ENCODE measurements at regions not wholly inside any gene's neighbourhood (a gene's known extent, or its start where the extent isn't known, plus 50 kb on each side); places are given as distances from the start of the nearest gene placed in this dataset.

GRCh38 chr10:64503429-64503828 is 982.2 kb downstream of the REEP3 start:
- DNase-seq (ENCODE audit: low read depth), result no peak
- no peak for TF ChIP-seq CTCF (IDR thresholded peaks at IDR 0.05; ENCODE audit: control insufficient read depth, insufficient read depth, low read depth, low read length, missing control alignments)

GRCh38 chr10:64505501-64505900 is 984.3 kb downstream of the REEP3 start:
- no peak for DNase-seq (ENCODE audit: low read depth)
- TF ChIP-seq CTCF (IDR thresholded peaks at IDR 0.05; ENCODE audit: control insufficient read depth, insufficient read depth, low read depth, low read length, missing control alignments), result no peak
- no peak overlapping the region for H3K4me3 ChIP-seq (ENCODE audit: control insufficient read depth, low read depth, low read length)

More at GRCh38 chr10:64503429-64503828, 982.2 kb downstream of the REEP3 start:
- no peak overlapping the region for H3K4me3 ChIP-seq (ENCODE audit: control insufficient read depth, low read depth, low read length)

- no peak overlapping the region for H3K4me3 ChIP-seq (ENCODE audit: control insufficient read depth, low read depth, low read length)
- no peak for TF ChIP-seq CTCF (IDR thresholded peaks at IDR 0.05; ENCODE audit: control insufficient read depth, insufficient read depth, low read depth, low read length, missing control alignments)
- no peak for DNase-seq (ENCODE audit: low read depth)
Observed at GRCh38 chr10:64506963-64507362, 985.8 kb downstream of the REEP3 start.

GRCh38 chr10:64507651-64508028 is 986.4 kb downstream of the REEP3 start:
- no peak for TF ChIP-seq CTCF (IDR thresholded peaks at IDR 0.05; ENCODE audit: control insufficient read depth, insufficient read depth, low read depth, low read length, missing control alignments)
- no peak overlapping the region for H3K4me3 ChIP-seq (ENCODE audit: control insufficient read depth, low read depth, low read length)
- no peak for DNase-seq (ENCODE audit: low read depth)

- no peak for TF ChIP-seq CTCF (IDR thresholded peaks at IDR 0.05; ENCODE audit: control insufficient read depth, insufficient read depth, low read depth, low read length, missing control alignments)
- H3K4me3 ChIP-seq (ENCODE audit: control insufficient read depth, low read depth, low read length), result no peak overlapping the region
- no peak for DNase-seq (ENCODE audit: low read depth)
Observed at GRCh38 chr10:64508029-64508661, 986.9 kb downstream of the REEP3 start.

- TF ChIP-seq CTCF (IDR thresholded peaks at IDR 0.05; ENCODE audit: control insufficient read depth, insufficient read depth, low read depth, low read length, missing control alignments), result no peak
- H3K4me3 ChIP-seq (ENCODE audit: control insufficient read depth, low read depth, low read length), result no peak overlapping the region
- DNase-seq (ENCODE audit: low read depth), result no peak
Observed at GRCh38 chr10:64515970-64516699, 994.9 kb downstream of the REEP3 start.

Measured in AG09309 (cell line).